22Rv1 (cell line): ENCODE measurements at regions not wholly inside any gene's neighbourhood (a gene's known extent, or its start where the extent isn't known, plus 50 kb on each side); places are given as distances from the start of the nearest gene placed in this dataset.

Experiments
- ZFX ChIP-seq: fragments of 450-650 bp; IDR thresholded peaks from 2 replicates; pipeline ENCODE4 v1.6.1; 2017; ENCODE audit warnings: antibody characterized with exemption, borderline replicate concordance
- TF ChIP-seq, protein P1 (sequence below): fragments of 450-650 bp; IDR thresholded peaks from 2 replicates; pipeline ENCODE4 v1.5.1; 2017; ENCODE audit warnings: mild to moderate bottlenecking

DNA sequence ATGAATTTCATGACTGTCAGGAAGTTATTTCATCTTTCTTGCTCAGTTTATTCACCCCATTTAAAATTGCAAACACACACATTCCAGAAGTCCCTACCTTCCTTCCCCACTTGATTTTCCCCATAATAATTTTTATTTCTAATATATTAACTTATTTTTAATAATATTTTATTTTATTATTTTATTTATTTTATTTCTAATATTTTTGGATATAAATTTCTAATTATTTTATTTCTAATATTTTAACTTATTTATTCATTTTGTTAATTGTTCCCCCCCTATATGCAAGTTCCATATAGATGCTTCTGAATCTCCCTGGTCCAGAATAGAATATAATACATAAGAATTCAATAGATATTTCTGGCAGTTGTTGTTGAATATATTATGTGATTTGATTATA is 293.7 kb upstream of the CPEB2 start:
- TF ChIP-seq, protein P1, sequence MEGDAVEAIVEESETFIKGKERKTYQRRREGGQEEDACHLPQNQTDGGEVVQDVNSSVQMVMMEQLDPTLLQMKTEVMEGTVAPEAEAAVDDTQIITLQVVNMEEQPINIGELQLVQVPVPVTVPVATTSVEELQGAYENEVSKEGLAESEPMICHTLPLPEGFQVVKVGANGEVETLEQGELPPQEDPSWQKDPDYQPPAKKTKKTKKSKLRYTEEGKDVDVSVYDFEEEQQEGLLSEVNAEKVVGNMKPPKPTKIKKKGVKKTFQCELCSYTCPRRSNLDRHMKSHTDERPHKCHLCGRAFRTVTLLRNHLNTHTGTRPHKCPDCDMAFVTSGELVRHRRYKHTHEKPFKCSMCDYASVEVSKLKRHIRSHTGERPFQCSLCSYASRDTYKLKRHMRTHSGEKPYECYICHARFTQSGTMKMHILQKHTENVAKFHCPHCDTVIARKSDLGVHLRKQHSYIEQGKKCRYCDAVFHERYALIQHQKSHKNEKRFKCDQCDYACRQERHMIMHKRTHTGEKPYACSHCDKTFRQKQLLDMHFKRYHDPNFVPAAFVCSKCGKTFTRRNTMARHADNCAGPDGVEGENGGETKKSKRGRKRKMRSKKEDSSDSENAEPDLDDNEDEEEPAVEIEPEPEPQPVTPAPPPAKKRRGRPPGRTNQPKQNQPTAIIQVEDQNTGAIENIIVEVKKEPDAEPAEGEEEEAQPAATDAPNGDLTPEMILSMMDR: no peak
- TF ChIP-seq ZFX: no peak
